OCI-LY3 (cell line): ENCODE measurements at regions not wholly inside any gene's neighbourhood (a gene's known extent, or its start where the extent isn't known, plus 50 kb on each side); places are given as distances from the start of the nearest gene placed in this dataset.

ENCODE experiments used
- CTCF ChIP-seq: fragments of 200-600, 300-600 bp; sonication (generic); IDR thresholded peaks from 2 replicates; pipeline ENCODE4 v1.5.1; 2014; ENCODE audit warnings: antibody characterized with exemption, low read length, low read depth
- EZH2phosphoT487 ChIP-seq: fragments of 200-600 bp; shearing (Covaris generic); IDR thresholded peaks from 2 replicates; pipeline ENCODE4 v1.6.1; 2018; ENCODE audit warnings: antibody characterized with exemption, mixed run types, low read depth

GRCh38 chr18:41021089-41021488 is 933.9 kb upstream of the PIK3C3 start:
- no peak for TF ChIP-seq EZH2phosphoT487
- no peak for TF ChIP-seq CTCF
